Karpas-422 (cell line): ENCODE measurements at regions not wholly inside any gene's neighbourhood (a gene's known extent, or its start where the extent isn't known, plus 50 kb on each side); places are given as distances from the start of the nearest gene placed in this dataset.

Experiments used
- DNase-seq: peaks from one replicate; pipeline ENCODE4 v3.0.0-alpha.2; 2015
- H2AFZ ChIP-seq: fragments of 200-600 bp; sonication (generic); 2 replicates; pipeline ENCODE4 v1.6.1; 2014; ENCODE audit warnings: antibody characterized with exemption, low read length, mixed read lengths
- H3K27ac ChIP-seq: fragments of 200-600 bp; sonication (generic); 2 replicates; pipeline ENCODE4 v1.5.1; 2014; ENCODE audit warnings: mild to moderate bottlenecking, low read length, moderate library complexity
- H3K27me3 ChIP-seq: fragments of 200-600 bp; sonication (generic); 2 replicates; pipeline ENCODE4 v1.6.1; 2014; ENCODE audit warnings: low read length, mixed read lengths
- H3K36me3 ChIP-seq: fragments of 200-600 bp; sonication (generic); 2 replicates; pipeline ENCODE4 v1.6.1; 2014; ENCODE audit warnings: low read length, mixed read lengths; ENCODE audit not compliant: insufficient read depth
- H3K4me1 ChIP-seq: fragments of 200-600 bp; sonication (generic); 2 replicates; pipeline ENCODE4 v1.6.1; 2014; ENCODE audit warnings: mild to moderate bottlenecking, low read length, mixed read lengths
- H3K4me2 ChIP-seq: fragments of 200-600 bp; sonication (generic); 2 replicates; pipeline ENCODE4 v1.6.1; 2014; ENCODE audit warnings: low read length, low read depth, mild to moderate bottlenecking; ENCODE audit not compliant: poor library complexity, severe bottlenecking
- H3K4me3 ChIP-seq: fragments of 200-600 bp; sonication (generic); 2 replicates; pipeline ENCODE4 v1.5.1; 2014; ENCODE audit warnings: mild to moderate bottlenecking, antibody characterized with exemption, low read length, mixed read lengths
- H3K79me2 ChIP-seq: fragments of 200-600 bp; sonication (generic); 2 replicates; pipeline ENCODE4 v1.6.1; 2014; ENCODE audit warnings: mild to moderate bottlenecking, low read length, mixed read lengths
- H3K9ac ChIP-seq: fragments of 200-600 bp; sonication (generic); 2 replicates; pipeline ENCODE4 v1.6.0; 2014; ENCODE audit warnings: low read length
- H3K9me2 ChIP-seq: fragments of 200-600 bp; sonication (generic), shearing (Covaris generic); replicated peaks from 2 replicates; pipeline ENCODE4 v1.6.0; 2014; ENCODE audit warnings: mild to moderate bottlenecking, low read length, moderate library complexity; ENCODE audit not compliant: insufficient read depth
- H3K9me3 ChIP-seq: fragments of 300-700, 200-600 bp; sonication (generic); 2 replicates; pipeline ENCODE4 v1.6.1; 2014; ENCODE audit warnings: low read length, mixed read lengths
- H4K20me1 ChIP-seq: fragments of 200-600 bp; sonication (generic); 2 replicates; pipeline ENCODE4 v1.6.1; 2014; ENCODE audit warnings: mild to moderate bottlenecking, antibody characterized with exemption, low read length, low read depth; ENCODE audit not compliant: insufficient read depth

DNA sequence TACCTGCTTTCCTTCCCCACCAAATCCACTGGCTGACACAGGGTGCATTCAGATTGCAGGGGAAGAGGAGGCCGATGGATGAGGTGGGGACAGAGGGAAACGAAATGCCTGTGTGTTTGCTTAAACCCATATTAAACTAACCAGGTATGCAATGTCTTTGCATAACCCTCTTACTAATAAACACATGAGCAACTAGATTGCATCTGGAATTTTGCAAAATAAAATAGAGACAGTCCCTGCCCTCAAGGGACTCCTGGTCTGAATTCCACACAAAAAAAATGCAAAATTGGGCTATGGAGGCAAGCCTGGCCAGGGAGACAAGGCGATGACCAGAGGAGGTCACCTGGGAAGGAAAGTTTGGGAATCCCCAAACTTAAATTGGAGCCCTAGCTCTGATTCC lies 202.9 kb downstream of the ACTL7B start:
- Histone ChIP-seq H3K4me2 (no peak overlapping the region), H3K27ac (no peak overlapping the region), H3K9me2 (no peaks in the 10 kb centered on the region)

DNA sequence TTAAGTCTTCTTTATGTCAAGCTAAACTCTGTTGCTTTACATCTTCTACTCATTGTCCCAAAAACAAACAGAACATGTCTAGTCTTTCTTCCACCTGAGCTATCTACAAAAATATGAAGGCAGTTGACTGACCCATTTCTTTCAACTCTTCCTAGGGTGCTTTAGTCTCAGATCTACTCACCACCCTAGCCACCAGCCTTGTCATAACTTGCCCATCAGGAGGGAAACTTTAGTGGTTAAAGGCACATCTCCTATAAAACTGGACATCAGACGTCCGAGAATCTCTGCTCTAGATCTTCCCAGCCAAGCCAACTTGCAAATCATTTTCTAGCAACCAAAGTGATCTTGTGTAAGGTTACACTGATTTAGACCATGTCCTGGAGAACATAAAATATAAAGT lies 205.0 kb downstream of the ACTL7B start:
- no peak overlapping the region for H3K27ac ChIP-seq
- H3K27me3 ChIP-seq: no peaks in the 10 kb centered on the region
- H3K9ac ChIP-seq: no peak overlapping the region
- no peak overlapping the region for H2AFZ ChIP-seq
- no peak overlapping the region for H3K4me3 ChIP-seq
- no peaks in the 10 kb centered on the region for H3K9me3 ChIP-seq
- no peaks in the 10 kb centered on the region for H3K79me2 ChIP-seq
- no peaks in the 10 kb centered on the region for H3K4me1 ChIP-seq
- no peak overlapping the region for H3K4me2 ChIP-seq
- H3K9me2 ChIP-seq: no peaks in the 10 kb centered on the region
- no peaks in the 10 kb centered on the region for H3K36me3 ChIP-seq
- no peaks in the 10 kb centered on the region for H4K20me1 ChIP-seq
- no peak for DNase-seq

More for the DNA sequence above, 202.9 kb downstream of the ACTL7B start:
- H3K9ac ChIP-seq: no peak overlapping the region
- H3K36me3 ChIP-seq: no peaks in the 10 kb centered on the region
- DNase-seq: no peak
- no peaks in the 10 kb centered on the region for H3K9me3 ChIP-seq
- no peak overlapping the region for H3K4me3 ChIP-seq
- no peak overlapping the region for H2AFZ ChIP-seq
- H3K79me2 ChIP-seq: no peaks in the 10 kb centered on the region
- no peaks in the 10 kb centered on the region for H3K4me1 ChIP-seq
- no peaks in the 10 kb centered on the region for H4K20me1 ChIP-seq
- H3K27me3 ChIP-seq: no peaks in the 10 kb centered on the region

DNA sequence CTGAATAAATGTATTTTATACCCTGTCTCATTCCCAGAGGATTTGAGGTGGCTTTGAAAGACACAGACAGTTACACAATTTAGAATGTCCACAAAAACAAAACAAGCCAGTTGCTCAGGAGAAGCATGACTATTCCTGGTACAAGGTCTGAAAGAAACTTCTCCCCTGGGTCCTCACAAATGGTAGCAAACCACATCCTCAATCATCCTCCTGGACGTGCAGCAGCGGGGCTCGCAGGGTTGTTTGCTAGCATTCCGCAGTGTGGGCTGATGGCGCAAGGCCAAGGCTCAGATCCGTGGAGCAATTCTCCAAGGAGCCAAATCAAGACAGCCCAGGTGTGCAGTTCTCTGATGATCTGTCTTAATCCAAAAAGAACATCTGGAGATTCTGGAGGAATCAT lies 210.3 kb downstream of the ACTL7B start:
- H3K4me2 ChIP-seq: no peak overlapping the region

DNA sequence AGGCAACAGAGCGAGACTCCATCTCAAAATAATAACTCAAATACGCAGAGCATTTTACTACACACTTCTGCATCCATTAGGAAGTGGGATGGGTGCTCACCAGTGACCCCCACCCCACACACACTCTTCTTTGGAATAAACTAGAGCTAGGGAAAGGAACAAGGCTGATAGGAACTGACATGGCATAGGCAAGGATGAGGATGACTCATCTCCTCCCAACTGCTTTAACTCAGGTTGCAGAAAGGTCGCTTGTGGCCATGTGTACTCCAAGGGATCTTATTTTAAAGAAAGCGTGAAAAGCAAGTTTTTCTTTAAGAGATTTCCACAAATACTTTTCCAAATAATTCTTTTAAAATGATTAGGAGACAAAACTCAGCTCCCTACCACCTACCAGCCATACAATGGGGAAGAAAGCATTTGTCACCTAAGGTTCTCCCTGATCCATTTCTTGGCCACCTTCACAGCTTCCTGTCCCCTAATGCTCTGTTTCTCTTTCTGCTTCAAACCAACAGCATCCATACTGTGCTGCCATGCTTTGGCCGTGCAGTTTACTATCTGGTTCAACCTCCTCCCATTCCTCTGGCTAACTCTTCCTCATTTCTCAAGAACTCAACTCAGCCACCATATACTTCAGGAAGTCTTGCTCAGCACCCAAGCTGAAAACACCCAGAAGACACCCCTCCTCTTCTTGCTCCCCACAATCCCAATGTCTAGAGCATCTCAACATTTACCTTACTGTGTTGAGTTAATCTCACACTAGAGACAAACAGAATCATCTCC lies 211.9 kb downstream of the ACTL7B start:
- no peaks in the 10 kb centered on the region for H3K36me3 ChIP-seq
- no peaks in the 10 kb centered on the region for H3K4me1 ChIP-seq
- H3K4me3 ChIP-seq: no peak overlapping the region
- H3K27me3 ChIP-seq: no peaks in the 10 kb centered on the region
- H3K4me2 ChIP-seq: no peak overlapping the region
- H3K27ac ChIP-seq: no peak overlapping the region
- no peaks in the 10 kb centered on the region for H4K20me1 ChIP-seq
- H3K9me2 ChIP-seq: no peaks in the 10 kb centered on the region
- no peaks in the 10 kb centered on the region for H3K9me3 ChIP-seq
- H3K79me2 ChIP-seq: no peaks in the 10 kb centered on the region
- no peak overlapping the region for H3K9ac ChIP-seq
- DNase-seq: no peak
- H2AFZ ChIP-seq: no peak overlapping the region

More for the DNA sequence above, 210.3 kb downstream of the ACTL7B start:
- no peak for DNase-seq
- Histone ChIP-seq H3K9ac (no peak overlapping the region), H3K27me3 (no peaks in the 10 kb centered on the region), H3K27ac (no peak overlapping the region), H3K9me2 (no peaks in the 10 kb centered on the region), H3K79me2 (no peaks in the 10 kb centered on the region), H4K20me1 (no peaks in the 10 kb centered on the region), H3K4me3 (no peak overlapping the region), H3K4me1 (no peaks in the 10 kb centered on the region), H3K36me3 (no peaks in the 10 kb centered on the region), H2AFZ (no peak overlapping the region), H3K9me3 (no peaks in the 10 kb centered on the region)

DNA sequence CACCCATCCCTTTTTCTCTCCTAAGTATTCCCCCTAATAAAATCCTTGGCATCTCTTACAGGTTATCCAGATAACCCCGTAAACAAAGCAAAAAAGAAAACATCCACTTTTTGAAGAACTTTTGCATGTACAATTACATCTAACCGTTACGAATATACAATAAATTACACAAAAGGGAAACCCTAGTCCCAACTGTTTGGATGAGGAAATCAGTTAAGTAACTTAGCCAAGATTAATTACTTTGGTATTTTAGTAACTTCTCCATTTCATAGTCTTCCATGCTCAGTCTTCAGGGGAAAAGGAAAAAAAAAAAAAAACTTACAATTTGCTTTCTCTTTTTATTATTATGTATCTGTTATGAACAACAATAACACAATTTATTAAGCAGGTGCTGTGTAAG lies 212.9 kb downstream of the ACTL7B start:
- H3K9me3 ChIP-seq: no peaks in the 10 kb centered on the region
- H3K27me3 ChIP-seq: no peaks in the 10 kb centered on the region
- H3K4me1 ChIP-seq: no peaks in the 10 kb centered on the region
- no peak overlapping the region for H3K4me3 ChIP-seq
- H2AFZ ChIP-seq: no peak overlapping the region
- no peak for DNase-seq
- no peaks in the 10 kb centered on the region for H3K79me2 ChIP-seq
- no peaks in the 10 kb centered on the region for H3K36me3 ChIP-seq
- H3K9ac ChIP-seq: no peak overlapping the region
- no peaks in the 10 kb centered on the region for H3K9me2 ChIP-seq
- no peaks in the 10 kb centered on the region for H4K20me1 ChIP-seq
- no peak overlapping the region for H3K4me2 ChIP-seq
- H3K27ac ChIP-seq: no peak overlapping the region

DNA sequence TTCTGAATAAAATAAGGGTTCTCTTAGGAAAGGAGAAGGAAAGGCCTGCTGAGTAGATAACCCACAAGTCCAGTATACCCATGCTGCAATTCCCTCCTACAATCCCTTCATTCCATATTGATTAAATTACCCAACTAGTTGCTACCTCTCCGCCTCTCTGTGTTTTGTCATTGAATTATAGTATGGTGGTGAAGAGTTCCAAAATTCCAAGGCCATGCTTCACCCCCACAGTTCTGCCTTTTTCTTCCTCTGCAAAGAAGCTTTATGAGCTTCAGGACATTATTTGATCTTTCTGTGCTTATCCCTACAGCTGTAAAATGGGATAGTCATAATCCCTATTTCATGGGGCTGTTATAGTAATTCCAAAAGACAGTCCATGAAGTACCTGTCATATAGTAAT lies 215.6 kb downstream of the ACTL7B start:
- H3K9me2 ChIP-seq: no peaks in the 10 kb centered on the region
- no peak overlapping the region for H3K4me2 ChIP-seq
- no peaks in the 10 kb centered on the region for H3K9me3 ChIP-seq
- no peaks in the 10 kb centered on the region for H3K4me1 ChIP-seq
- H3K79me2 ChIP-seq: no peaks in the 10 kb centered on the region
- H3K27ac ChIP-seq: no peak overlapping the region
- no peak for DNase-seq
- H3K36me3 ChIP-seq: no peaks in the 10 kb centered on the region
- H4K20me1 ChIP-seq: no peaks in the 10 kb centered on the region
- H3K9ac ChIP-seq: no peak overlapping the region
- H2AFZ ChIP-seq: no peak overlapping the region
- no peak overlapping the region for H3K4me3 ChIP-seq
- H3K27me3 ChIP-seq: no peaks in the 10 kb centered on the region

DNA sequence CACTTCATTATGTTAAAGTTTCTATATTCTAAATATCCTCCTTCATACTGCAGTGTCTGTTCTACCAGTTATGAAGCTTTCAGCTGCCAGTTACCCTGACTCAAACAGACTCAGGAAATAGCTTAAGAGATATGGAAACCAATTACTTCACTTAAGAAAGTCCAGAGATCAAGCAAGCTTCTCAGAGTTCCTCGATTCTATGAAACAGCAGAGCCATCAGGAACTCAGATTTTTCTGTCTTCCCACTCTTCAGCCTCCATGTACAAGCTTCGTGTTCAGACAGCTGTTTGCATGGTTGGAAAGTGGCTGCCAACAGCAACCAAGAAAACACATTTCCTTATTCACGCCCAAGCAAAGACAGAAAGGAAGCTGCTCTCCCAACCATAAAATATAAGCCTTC lies 216.1 kb downstream of the ACTL7B start:
- no peak overlapping the region for H3K4me2 ChIP-seq
- no peak for DNase-seq
- no peak overlapping the region for H2AFZ ChIP-seq

DNA sequence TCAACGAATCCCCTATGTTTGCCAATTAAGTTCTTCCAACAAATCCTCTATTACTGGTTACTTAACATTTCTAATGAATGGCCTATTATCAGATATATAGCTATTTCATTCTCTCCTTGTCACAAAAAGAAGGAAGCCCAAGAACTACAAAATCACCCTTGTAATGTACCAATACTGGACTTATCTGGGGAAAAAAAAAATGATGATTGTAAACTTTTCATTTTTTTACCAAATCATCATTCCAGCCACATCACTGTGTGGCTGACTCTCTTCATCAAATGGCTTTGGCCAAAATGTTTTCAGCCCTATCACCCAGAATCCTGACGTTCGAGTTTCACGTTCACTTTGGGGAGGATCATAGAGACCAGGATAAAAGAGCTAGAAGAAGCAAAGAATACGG lies 216.7 kb downstream of the ACTL7B start:
- Histone ChIP-seq H3K9me3 (no peaks in the 10 kb centered on the region), H3K27ac (no peak overlapping the region), H3K9me2 (no peaks in the 10 kb centered on the region), H3K27me3 (no peaks in the 10 kb centered on the region), H3K4me3 (no peak overlapping the region), H3K9ac (no peak overlapping the region), H3K36me3 (no peaks in the 10 kb centered on the region), H4K20me1 (no peaks in the 10 kb centered on the region), H3K4me1 (no peaks in the 10 kb centered on the region), H3K4me2 (no peak overlapping the region), H2AFZ (no peak overlapping the region), H3K79me2 (no peaks in the 10 kb centered on the region)
- DNase-seq: no peak

More for the DNA sequence above, 216.1 kb downstream of the ACTL7B start:
- Histone ChIP-seq H3K9me2 (no peaks in the 10 kb centered on the region), H3K27ac (no peak overlapping the region), H3K36me3 (no peaks in the 10 kb centered on the region), H3K27me3 (no peaks in the 10 kb centered on the region), H3K4me1 (no peaks in the 10 kb centered on the region), H3K9me3 (no peaks in the 10 kb centered on the region), H4K20me1 (no peaks in the 10 kb centered on the region), H3K79me2 (no peaks in the 10 kb centered on the region), H3K4me3 (no peak overlapping the region), H3K9ac (no peak overlapping the region)
